ENCODE measurements at regions not wholly inside any gene's neighbourhood (a gene's known extent, or its start where the extent isn't known, plus 50 kb on each side); places are given as distances from the start of the nearest gene placed in this dataset.
"Not testable (repeated sequence)": the region's sequence is repeated elsewhere in the genome, so short reads cannot be mapped to it uniquely, and the experiment has no call there.

DNA sequence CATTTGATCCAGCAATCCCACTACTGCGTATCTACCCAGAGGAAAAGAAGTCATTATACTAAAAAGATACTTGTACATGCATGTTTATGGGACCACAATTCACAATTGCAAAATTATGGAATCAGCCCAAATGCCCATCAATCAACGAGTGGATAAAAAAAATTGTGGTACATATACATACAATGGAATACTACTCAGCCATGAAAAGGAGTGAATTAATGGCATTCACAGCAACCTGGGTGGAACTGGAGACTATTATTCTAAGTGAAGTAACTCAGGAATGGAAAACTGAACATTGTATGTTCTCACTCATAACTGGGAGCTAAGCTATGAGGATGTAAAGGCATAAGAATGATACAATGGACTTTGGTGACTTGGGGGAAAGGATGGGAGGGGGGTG is 227.3 kb downstream of the IGSF11 start:
- H4K5ac ChIP-seq (ENCODE audit: insufficient read length, low read depth, low read length); FAIRE-seq; DNase-seq (ENCODE audit: low read depth in 1 of 2, low spot score in 2 of 2); H3K79me2 ChIP-seq (ENCODE audit: control insufficient read depth in 1 of 2, insufficient read depth in 2 of 2, low read length in 2 of 2); H2BK12ac ChIP-seq (ENCODE audit: low read depth, low read length); H3K4ac ChIP-seq (replicated peaks; ENCODE audit: insufficient read length, low read depth, low read length); H2BK120ac ChIP-seq (replicated peaks; ENCODE audit: low read depth, low read length); H3K18ac ChIP-seq (ENCODE audit: extremely low read depth, low read length); H3K4me1 ChIP-seq (replicated peaks in 1 of 4; ENCODE audit: control insufficient read depth in 3 of 4, insufficient read depth in 4 of 4, low read length in 3 of 4); H2AFZ ChIP-seq (ENCODE audit: low read length); H3K56ac ChIP-seq (replicated peaks; ENCODE audit: insufficient read length, low read depth, low read length); H2BK5ac ChIP-seq (ENCODE audit: low read depth, low read length); H3K23ac ChIP-seq (ENCODE audit: insufficient read length); H3K23me2 ChIP-seq (ENCODE audit: low read depth, low read length); H3K14ac ChIP-seq (ENCODE audit: insufficient read length); H2AK5ac ChIP-seq (ENCODE audit: low read depth, low read length); H4K8ac ChIP-seq (ENCODE audit: extremely low read depth, insufficient read depth, low read length); H4K20me1 ChIP-seq (replicated peaks in 1 of 2; ENCODE audit: control insufficient read depth in 1 of 2, insufficient read depth in 2 of 2, low read length in 2 of 2); H4K91ac ChIP-seq (replicated peaks; ENCODE audit: insufficient read length, low read length); H3K79me1 ChIP-seq (ENCODE audit: low read depth, low read length); POLR2A ChIA-PET (ENCODE audit: partially characterized antibody); H3K36me3 ChIP-seq (ENCODE audit: control insufficient read depth in 2 of 4, insufficient read depth in 4 of 4, low read length in 3 of 4); H3K27ac ChIP-seq (ENCODE audit: low read depth, low read length); H3K9ac ChIP-seq (replicated peaks in 1 of 4; ENCODE audit: extremely low read depth in 1 of 4, low read depth in 3 of 4, low read length in 3 of 4); H3K9me3 ChIP-seq (ENCODE audit: insufficient read depth in 2 of 2, low read depth in 1 of 2, low read length in 1 of 2); H3K27me3 ChIP-seq (replicated peaks in 1 of 4; ENCODE audit: control insufficient read depth in 3 of 4, extremely low read depth in 1 of 4, insufficient read depth in 3 of 4, low read length in 3 of 4); H3K4me2 ChIP-seq (ENCODE audit: insufficient read depth in 1 of 2, low read depth in 2 of 2, low read length in 2 of 2); H2BK15ac ChIP-seq (ENCODE audit: low read length); H3K4me3 ChIP-seq (ENCODE audit: extremely low read depth in 1 of 4, insufficient read depth in 2 of 4, low read depth in 3 of 4, low read length in 4 of 4); H2BK20ac ChIP-seq (ENCODE audit: low read length): not testable (repeated sequence)
- 0 out of 2 replicates have a peak, but pooled peaks have one; percentile 21 for TF ChIP-seq KDM1A (IDR thresholded peaks at IDR 0.05; ENCODE audit: borderline replicate concordance, low read length)
- CTCF ChIA-PET (ENCODE audit: partially characterized antibody) = interaction anchor here (0.6 to 1.0 kb wide), 2 partner anchors 11 to 701 kb away, joined by 3 to 4 read pairs; no protein-coding TSS in a partner anchor
- WGBS, 2 experiments (ENCODE audit: extremely low coverage in 1 of 2, insufficient coverage in 1 of 2, insufficient read length in 1 of 2, insufficient replicate concordance in 2 of 2, low coverage in 1 of 2, low lambda C conversion rate in 2 of 2, missing lambda C conversion rate in 1 of 2) = 90% methylated on average over 2 of the region's 2 CpGs; no CpG with 5 or more reads in 1 of the 2 experiments
